ENCODE measurements at regions not wholly inside any gene's neighbourhood (a gene's known extent, or its start where the extent isn't known, plus 50 kb on each side); places are given as distances from the start of the nearest gene placed in this dataset.
"Not testable (repeated sequence)": the region's sequence is repeated elsewhere in the genome, so short reads cannot be mapped to it uniquely, and the experiment has no call there.

DNA sequence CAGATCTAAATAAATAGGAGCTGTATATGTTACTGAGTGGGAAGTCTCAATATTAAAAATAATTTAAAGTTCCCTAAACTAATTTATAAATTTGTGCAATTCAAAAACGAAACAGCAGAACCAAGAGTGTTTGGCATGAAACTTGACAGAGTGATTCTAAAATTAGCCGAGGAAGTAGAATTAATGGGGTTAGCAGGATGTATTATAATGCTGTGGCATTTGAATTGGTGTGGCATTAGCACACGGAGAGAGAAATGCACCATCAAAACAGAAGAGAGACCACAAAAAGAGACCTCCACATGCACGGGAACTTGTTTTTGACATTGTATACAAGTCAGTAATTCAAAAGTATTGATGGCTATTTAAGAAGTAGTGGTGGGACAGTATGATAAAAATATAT lies 366.0 kb upstream of the RGS6 start:
- no peak for DNase-seq (ENCODE audit: low spot score)

DNA sequence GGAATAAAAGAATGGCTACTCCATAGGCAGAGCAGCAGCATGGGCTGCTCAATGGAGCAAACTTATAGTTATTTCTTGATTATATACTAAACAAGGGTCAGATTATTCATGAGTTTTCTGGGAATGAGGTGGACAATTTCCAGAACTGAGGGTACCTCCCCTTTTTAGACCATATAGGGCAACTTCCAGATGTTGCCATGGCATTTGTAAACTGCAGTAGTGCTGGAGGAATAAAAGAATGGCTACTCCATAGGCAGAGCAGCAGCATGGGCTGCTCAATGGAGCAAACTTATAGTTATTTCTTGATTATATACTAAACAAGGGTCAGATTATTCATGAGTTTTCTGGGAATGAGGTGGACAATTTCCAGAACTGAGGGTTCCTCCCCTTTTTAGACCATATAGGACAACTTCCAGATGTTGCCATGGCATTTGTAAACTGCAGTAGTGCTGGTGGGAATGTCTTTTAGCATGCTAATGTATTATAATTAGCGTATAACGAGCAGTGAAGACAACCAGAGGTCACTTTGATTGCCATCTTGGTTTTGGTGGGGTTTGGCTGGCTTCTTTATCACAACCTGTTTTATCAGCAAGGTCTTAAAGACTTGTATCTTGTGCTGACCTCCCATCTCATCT lies 364.6 kb upstream of the RGS6 start:
- not testable (repeated sequence) for DNase-seq (ENCODE audit: low spot score)

DNA sequence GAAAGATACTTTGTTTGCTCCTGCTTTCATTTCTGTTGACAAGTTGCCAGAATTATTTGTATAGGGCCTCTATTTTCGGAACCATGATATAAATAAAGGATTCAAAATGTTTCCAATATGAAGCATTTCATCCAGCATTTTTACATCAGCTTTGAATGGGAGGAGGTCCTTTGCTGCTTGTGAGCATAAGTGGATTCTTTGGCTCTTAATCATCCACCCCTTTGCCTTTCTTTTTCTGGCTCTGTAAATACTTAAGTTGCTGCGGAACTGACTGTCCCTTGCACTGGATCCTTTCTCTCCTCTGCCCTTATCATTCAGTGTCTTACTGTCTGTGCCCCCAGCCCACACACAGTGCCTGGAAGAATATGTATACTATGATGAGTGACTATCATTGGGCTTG lies 357.3 kb upstream of the RGS6 start:
- DNase-seq (ENCODE audit: low spot score) = no peak

- DNase-seq (ENCODE audit: low spot score) = no peak
These were observed 355.8 kb upstream of the RGS6 start for GRCh38 chr14:71576472-71576871.

GRCh38 chr14:71579331-71579730 lies 352.9 kb upstream of the RGS6 start:
- no peak for DNase-seq (ENCODE audit: low spot score)

GRCh38 chr14:71582705-71583104 lies 349.5 kb upstream of the RGS6 start:
- no peak for DNase-seq (ENCODE audit: low spot score)

- DNase-seq (ENCODE audit: low spot score) = no peak
These were observed 349.0 kb upstream of the RGS6 start for GRCh38 chr14:71583194-71583593.

DNA sequence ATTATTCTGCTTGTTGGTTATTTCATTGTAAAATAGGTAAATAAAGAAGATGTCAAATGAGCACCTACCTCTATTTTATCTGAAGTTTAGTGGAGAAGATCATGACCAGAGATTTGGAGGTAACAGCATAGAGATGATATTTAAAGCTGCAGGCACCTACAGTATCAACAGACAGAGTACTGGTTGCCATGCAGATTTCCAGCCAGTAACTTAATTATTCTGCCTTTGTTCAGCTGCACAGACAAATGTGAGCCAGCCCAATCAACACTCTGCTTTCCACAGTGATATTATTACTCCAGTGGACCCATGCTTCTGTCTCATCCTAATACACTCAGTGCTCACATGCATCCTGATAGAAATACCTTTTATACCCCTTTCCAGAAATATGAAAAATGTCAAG lies 348.5 kb upstream of the RGS6 start:
- DNase-seq (ENCODE audit: low spot score) = no peak

DNA sequence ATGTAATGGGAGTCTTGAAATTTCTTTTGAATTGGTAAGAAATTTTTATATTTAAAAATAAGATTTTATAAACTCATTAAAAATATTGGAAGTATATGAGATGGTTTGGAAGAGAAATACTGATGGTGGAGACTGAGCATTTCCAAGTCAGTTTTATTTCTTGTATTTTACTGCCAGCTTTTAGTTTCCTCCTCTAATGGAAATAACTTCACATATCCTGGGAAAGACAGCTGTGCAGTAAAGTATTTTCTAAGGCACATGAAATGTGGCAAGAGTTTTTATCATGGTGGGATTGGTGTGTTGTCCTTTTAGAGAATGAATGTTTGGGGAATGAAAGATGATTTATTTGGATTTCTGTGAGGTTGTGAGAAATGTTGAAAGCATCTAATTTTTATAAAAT lies 346.9 kb upstream of the RGS6 start:
- DNase-seq (ENCODE audit: low spot score) = no peak

DNA sequence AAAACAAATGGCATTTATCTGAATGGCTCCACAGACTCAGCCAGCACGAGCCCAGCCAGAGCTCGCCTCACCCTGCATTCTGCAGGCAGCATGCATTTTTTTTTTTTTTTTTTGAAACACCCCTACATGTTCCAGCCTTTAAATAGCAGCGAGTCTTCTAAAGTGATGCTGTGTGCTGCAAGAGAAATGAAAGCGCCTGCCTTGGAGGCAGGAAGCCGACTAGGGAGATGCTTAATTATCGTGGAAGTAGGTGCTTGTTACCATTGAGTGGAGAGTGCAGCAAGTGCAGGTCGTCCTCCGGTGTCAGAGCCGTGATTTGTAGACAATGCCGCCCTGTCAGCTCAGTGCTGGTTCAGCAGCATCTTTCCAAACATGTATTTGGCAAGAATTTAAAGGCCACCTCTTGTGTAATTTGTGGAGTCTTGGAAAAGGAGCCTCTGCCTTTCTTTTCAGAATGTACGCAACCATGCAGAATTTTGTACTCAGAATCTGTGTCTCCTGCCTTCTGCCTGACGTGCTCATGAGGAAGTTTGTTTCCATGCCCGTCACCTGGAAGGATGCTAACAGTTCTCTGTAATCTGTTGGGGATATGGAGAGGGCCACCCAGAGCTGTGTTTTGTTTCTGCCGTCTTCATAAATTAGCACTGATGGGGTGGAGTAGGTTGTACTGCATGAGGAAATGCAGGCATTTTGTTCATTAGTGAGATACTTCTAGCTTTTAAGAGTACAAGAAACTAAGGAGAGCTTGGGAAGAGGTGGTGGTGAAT lies 345.9 kb upstream of the RGS6 start:
- no peak for DNase-seq (ENCODE audit: low spot score)

GRCh38 chr14:71588028-71588427 lies 344.2 kb upstream of the RGS6 start:
- no peak for DNase-seq (ENCODE audit: low spot score)

DNA sequence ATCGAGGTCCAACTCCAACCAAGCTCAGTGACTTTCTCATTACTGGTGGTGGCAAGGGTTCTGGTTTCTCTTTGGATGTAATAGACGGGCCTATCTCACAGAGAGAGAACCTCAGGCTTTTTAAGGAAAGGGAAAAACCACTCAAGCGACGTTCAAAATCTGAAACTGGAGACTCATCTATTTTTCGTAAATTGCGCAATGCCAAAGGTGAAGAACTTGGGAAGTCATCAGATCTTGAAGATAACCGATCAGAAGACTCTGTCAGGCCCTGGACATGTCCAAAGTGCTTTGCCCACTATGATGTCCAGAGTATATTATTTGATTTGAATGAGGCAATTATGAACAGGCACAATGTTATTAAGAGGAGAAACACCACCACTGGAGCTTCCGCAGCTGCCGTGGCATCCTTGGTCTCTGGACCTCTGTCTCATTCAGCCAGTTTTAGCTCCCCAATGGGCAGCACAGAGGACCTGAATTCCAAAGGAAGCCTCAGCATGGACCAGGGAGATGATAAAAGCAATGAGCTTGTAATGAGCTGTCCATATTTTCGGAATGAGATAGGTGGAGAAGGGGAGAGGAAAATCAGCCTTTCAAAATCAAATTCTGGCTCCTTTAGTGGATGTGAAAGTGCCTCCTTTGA lies 343.5 kb upstream of the RGS6 start:
- no peak for DNase-seq (ENCODE audit: low spot score)

- DNase-seq (ENCODE audit: low spot score) = no peak
These were observed 342.6 kb upstream of the RGS6 start for GRCh38 chr14:71589609-71590008.

DNA sequence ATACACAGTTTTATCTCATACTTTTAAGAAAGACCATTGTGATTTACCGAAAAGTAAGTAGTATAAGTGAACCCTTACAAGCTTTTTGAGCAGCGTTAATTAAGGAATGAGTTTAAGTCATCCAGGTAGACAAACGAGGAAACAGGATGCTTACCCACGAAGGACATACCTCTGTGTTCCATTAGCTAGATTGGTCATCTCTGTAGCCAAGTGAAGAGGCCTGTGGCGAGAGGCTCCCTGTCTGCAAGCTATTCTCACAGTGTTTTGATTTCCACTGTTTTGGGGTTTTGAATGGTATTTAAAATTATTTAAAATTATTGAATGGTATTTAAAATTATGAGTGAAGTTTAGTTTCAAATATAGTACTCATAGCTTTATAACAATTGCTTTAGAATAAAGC lies 342.1 kb upstream of the RGS6 start:
- no peak for DNase-seq (ENCODE audit: low spot score)

GRCh38 chr14:71591231-71591630 lies 341.0 kb upstream of the RGS6 start:
- DNase-seq (ENCODE audit: low spot score) = no peak

- DNase-seq (ENCODE audit: low spot score) = no peak
These were observed 340.3 kb upstream of the RGS6 start for GRCh38 chr14:71591929-71592328.

DNA sequence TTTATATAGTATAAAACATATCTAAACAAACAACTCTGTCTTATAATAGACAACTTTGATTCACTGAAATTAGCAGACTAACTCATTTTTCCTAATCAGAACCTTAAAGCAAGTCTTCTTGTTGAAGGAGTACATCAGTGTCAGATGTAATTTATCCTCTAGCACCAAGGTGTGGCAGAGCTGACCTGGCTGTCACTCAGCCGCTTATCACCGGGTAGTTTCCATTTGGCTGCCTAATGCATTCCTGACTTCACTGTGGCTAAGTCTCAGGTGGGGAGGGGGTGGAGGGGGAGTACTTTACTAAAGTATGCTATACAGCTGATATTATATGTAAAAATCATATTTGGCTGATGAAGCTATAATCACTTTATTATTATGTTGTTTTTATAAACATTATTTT lies 339.9 kb upstream of the RGS6 start:
- DNase-seq (ENCODE audit: low spot score) = no peak

DNA sequence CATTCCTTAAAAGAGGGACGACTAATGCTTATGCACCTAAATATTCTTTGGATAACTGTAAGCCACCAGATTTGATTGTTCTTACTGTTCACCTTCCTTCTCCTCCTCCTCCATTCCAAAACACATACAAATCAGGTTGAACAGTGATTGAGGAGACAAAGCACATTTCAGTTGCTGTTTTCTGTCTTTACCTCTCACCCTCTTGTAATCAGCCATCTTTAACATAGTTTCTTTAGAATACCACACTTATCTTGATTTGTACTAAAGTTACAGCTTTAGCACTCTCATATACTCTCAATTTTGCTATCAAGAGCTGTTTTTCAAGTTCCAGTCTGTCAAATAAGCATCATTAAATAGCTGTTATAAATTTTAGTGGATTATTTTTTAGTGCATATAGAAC lies 338.3 kb upstream of the RGS6 start:
- DNase-seq (ENCODE audit: low spot score) = no peak

DNA sequence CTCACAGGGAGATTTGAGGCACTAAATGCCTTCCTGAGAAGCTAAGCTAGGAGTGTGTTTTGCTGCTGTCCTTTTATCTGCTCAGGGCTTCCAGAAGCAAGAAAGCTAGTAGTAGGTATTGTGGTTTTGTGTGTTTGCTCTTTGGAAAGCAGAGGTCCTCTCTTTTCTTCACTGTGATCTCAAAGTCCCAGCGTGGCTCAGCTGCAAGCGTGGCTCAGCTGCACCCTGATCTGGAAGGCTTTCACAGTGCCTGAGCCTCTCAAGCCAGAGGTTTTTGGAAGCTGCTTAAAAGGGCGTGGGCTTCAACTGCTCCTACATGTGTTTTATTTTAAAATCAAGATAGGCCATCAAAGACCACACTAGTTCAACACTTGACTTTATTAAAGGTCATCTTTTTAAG lies 337.4 kb upstream of the RGS6 start:
- DNase-seq (ENCODE audit: low spot score) = no peak

DNA sequence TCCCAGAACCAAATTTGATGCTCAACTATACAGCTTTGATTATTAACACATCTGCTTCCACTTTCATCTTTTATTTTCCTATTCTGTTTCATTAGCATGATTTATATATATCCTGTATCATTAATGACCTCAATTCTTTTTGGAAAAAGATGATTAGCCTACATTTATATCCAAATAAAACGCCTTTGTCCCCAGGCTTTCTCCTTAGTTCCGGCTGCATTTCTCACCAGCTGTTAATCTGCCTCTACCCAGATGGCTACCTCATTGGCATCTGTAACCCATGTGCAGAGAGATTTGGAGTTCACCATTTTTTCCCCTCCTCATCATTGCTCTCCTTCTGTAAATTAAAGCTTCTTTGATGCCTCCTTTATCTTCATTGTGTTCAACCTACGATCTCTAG lies 336.8 kb upstream of the RGS6 start:
- DNase-seq (ENCODE audit: low spot score) = no peak

- DNase-seq (ENCODE audit: low spot score) = no peak
These were observed 334.8 kb upstream of the RGS6 start for GRCh38 chr14:71597287-71597920.

DNA sequence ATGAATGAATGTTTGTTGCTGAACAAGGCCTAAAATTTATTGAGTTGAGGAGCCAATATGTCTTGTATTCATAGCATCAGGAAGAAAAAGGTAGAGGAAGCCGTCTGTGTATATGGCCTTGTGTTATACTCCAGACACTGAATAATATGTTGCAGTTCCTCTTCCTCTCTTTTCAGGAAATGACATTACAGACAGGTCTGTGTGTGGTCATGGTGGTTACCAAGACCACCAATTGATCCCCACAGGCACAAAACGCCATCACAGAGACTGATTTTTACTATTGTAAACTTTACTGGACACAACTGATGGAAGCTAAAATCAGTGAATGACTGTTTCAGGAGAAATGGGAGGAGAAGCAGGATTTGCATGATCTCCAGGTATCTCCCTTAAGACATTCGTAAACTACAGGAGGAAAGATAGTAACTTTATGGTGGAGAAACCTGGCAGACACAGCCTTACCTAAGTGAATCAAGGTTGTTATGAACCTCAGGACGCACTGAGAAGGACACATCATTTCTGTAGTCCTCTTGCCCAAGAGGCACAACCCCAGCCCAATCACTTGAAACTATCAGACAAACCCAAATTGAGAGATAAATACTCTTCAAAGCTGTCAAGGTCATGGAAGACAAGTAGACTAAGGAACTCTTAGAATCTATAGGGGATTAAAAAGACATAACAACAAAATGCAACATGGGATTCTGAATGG lies 334.1 kb upstream of the RGS6 start:
- DNase-seq (ENCODE audit: low spot score) = no peak

Data from ureter (tissue), 1 donor.